ENCODE measurements at regions not wholly inside any gene's neighbourhood (a gene's known extent, or its start where the extent isn't known, plus 50 kb on each side); places are given as distances from the start of the nearest gene placed in this dataset.
"Not testable (repeated sequence)": the region's sequence is repeated elsewhere in the genome, so short reads cannot be mapped to it uniquely, and the experiment has no call there.

- Histone ChIP-seq H3K36me3 (ENCODE audit: low read depth, missing control alignments) (no peaks in the 10 kb centered on the region), H3K27me3 (no peaks in the 10 kb centered on the region), H3K27ac (no peak overlapping the region), H3K9me3 (no peaks in the 10 kb centered on the region), H3K4me1 (no peaks in the 10 kb centered on the region), H3K4me3 (no peak overlapping the region)
- DNase-seq = no peak
- intact Hi-C loops (cut with DNase I; ENCODE audit: low total_unique reads) = no loop called here
- WGBS, 2 donors = 55 to 57% methylated on average over 4 of the region's 4 CpGs
- TF ChIP-seq POLR2A (IDR thresholded peaks at IDR 0.05) (no peak), CTCF (IDR thresholded peaks at IDR 0.05) (no peak)
Observed at GRCh38 chr4:158099686-158100085, 73.1 kb downstream of the GASK1B start.

- H3K9me3 ChIP-seq = no peaks in the 10 kb centered on the region
- H3K4me1 ChIP-seq = no peaks in the 10 kb centered on the region
- no peak overlapping the region for H3K4me3 ChIP-seq
- 54 to 91% methylated on average over 1 of the region's 1 CpG for WGBS, 2 donors
- TF ChIP-seq POLR2A (IDR thresholded peaks at IDR 0.05) (no peak), CTCF (IDR thresholded peaks at IDR 0.05) (no peak)
- H3K27me3 ChIP-seq = no peaks in the 10 kb centered on the region
- no peak overlapping the region for H3K27ac ChIP-seq
- no peaks in the 10 kb centered on the region for H3K36me3 ChIP-seq (ENCODE audit: low read depth, missing control alignments)
- intact Hi-C loops (cut with DNase I; ENCODE audit: low total_unique reads) = no loop called here
- no peak for DNase-seq
Observed at GRCh38 chr4:158098802-158099201, 74.0 kb downstream of the GASK1B start.

GRCh38 chr4:158094413-158095134 lies 78.3 kb downstream of the GASK1B start:
- Histone ChIP-seq H3K4me3 (no peak overlapping the region), H3K9me3 (no peaks in the 10 kb centered on the region), H3K27me3 (no peaks in the 10 kb centered on the region), H3K36me3 (ENCODE audit: low read depth, missing control alignments) (no peaks in the 10 kb centered on the region), H3K4me1 (peaks cover 4% of the 10 kb centered on the region), H3K27ac (peak overlapping the region in 1 of 2 donors; percentile 47)
- intact Hi-C loops (cut with DNase I; ENCODE audit: low total_unique reads) = no loop called here
- TF ChIP-seq POLR2A (IDR thresholded peaks at IDR 0.05) = no peak
- TF ChIP-seq CTCF (IDR thresholded peaks at IDR 0.05) = no peak
- no peak for DNase-seq
- WGBS, 2 donors = 42 to 52% methylated on average over 1 of the region's 1 CpG

GRCh38 chr4:158090323-158090722 lies 82.5 kb downstream of the GASK1B start:
- TF ChIP-seq POLR2A (IDR thresholded peaks at IDR 0.05) = no peak
- TF ChIP-seq CTCF (IDR thresholded peaks at IDR 0.05) = no peak
- Histone ChIP-seq H3K9me3 (no peaks in the 10 kb centered on the region), H3K27me3 (no peaks in the 10 kb centered on the region), H3K27ac (no peak overlapping the region), H3K4me1 (peaks cover 4% of the 10 kb centered on the region), H3K4me3 (peak overlapping the region in 1 of 2 donors; percentile 1), H3K36me3 (ENCODE audit: low read depth, missing control alignments) (no peaks in the 10 kb centered on the region)
- intact Hi-C loops (cut with DNase I; ENCODE audit: low total_unique reads) = no loop called here
- DNase-seq = no peak

- DNase-seq; H3K27me3 ChIP-seq; H3K36me3 ChIP-seq (ENCODE audit: low read depth, missing control alignments); H3K4me1 ChIP-seq; intact Hi-C loops (cut with DNase I; ENCODE audit: low total_unique reads); H3K9me3 ChIP-seq; H3K27ac ChIP-seq: not testable (repeated sequence)
- 71 to 74% methylated on average over 17 to 21 of the region's 21 CpGs for WGBS, 2 donors
- H3K4me3 ChIP-seq = peak overlapping the region in 1 of 2 donors; percentile 1
Observed at GRCh38 chr4:158089897-158090296, 82.9 kb downstream of the GASK1B start.

Measured in testis (tissue), 2 donors.